Endothelial cell of umbilical vein (primary cell): ENCODE measurements at regions not wholly inside any gene's neighbourhood (a gene's known extent, or its start where the extent isn't known, plus 50 kb on each side); places are given as distances from the start of the nearest gene placed in this dataset.
"Not testable (repeated sequence)": the region's sequence is repeated elsewhere in the genome, so short reads cannot be mapped to it uniquely, and the experiment has no call there.

ENCODE experiments used
- BruUV-seq: library from RNA; stranded (reverse); fragments of 400-500 nt; replicated peaks from 2 replicates; lab custom pipeline; 2021; lab: Mats Ljungman, UMichigan
- CTCF ChIA-PET: fragments of 300-600, 350-600 bp; sonication (Branson Sonifier 250); formaldehyde crosslinking; loops from one replicate; lab custom pipeline; 2021; ENCODE audit warnings: antibody characterized with exemption, inconsistent platforms; lab: Charles Lee
- POLR2A ChIA-PET: fragments of 300-600, 350-600 bp; sonication (Branson Sonifier 250); formaldehyde crosslinking; loops from one replicate; lab custom pipeline; 2021; ENCODE audit warnings: antibody characterized with exemption, inconsistent platforms; lab: Charles Lee
- DNase-seq: peaks from one replicate; pipeline ENCODE4 v3.0.0-alpha.2; 2011; ENCODE audit warnings: low read depth, low spot score
- FAIRE-seq: peaks from 2 replicates; lab custom pipeline; 2011; peaks lifted over from hg19 to GRCh38; lab: Jason Lieb, UNC
- H2AFZ ChIP-seq: 2 replicates; pipeline ENCODE4 v1.6.0; 2012; ENCODE audit warnings: low read depth, low read length, control low read depth, inconsistent platforms
- H3K27ac ChIP-seq: 2 replicates; pipeline ENCODE4 v1.5.1; 2011; ENCODE audit warnings: low read depth, mild to moderate bottlenecking, control low read depth, low read length, moderate library complexity; ENCODE audit not compliant: insufficient read depth
- H3K27me3 ChIP-seq, 2 experiments: 2 replicates each; pipeline versions ENCODE4 v1.6.0 to v1.6.1; 2011; ENCODE audit warnings: low read length in 2 of 2, mixed read lengths in 1 of 2; ENCODE audit not compliant: control insufficient read depth in 2 of 2, insufficient read depth in 2 of 2
- H3K36me3 ChIP-seq, 2 experiments: 2 replicates in 1 of 2; 3 replicates in 1 of 2; pipeline ENCODE4 v1.5.1; 2011; ENCODE audit warnings: low read length in 2 of 2, mild to moderate bottlenecking in 1 of 2, moderate library complexity in 1 of 2; ENCODE audit not compliant: control insufficient read depth in 2 of 2, insufficient read depth in 2 of 2; ENCODE audit errors: extremely low read depth in 1 of 2
- H3K4me1 ChIP-seq: 3 replicates; pipeline ENCODE4 v1.5.1; 2011; ENCODE audit warnings: mild to moderate bottlenecking, low read length; ENCODE audit not compliant: control insufficient read depth, insufficient read depth; ENCODE audit errors: extremely low read depth
- H3K4me2 ChIP-seq: 2 replicates; pipeline ENCODE4 v1.6.1; 2011; ENCODE audit warnings: low read length, control low read depth, mixed read lengths; ENCODE audit not compliant: insufficient read depth
- H3K4me3 ChIP-seq, 3 experiments: fragments of 200-600 bp in 1 of 3; sonication (generic), shearing (Covaris generic) in 1 of 3; replicated peaks in 1 of 3; 2 replicates each; pipeline ENCODE4 v1.5.1; 2011 to 2016; ENCODE audit warnings: control low read depth in 3 of 3, low read length in 3 of 3, mild to moderate bottlenecking in 2 of 3, inconsistent platforms in 1 of 3, low read depth in 1 of 3, moderate library complexity in 1 of 3; ENCODE audit not compliant: insufficient read depth in 1 of 3
- H3K79me2 ChIP-seq: 2 replicates; pipeline ENCODE4 v1.6.0; 2012; ENCODE audit warnings: low read length, inconsistent platforms; ENCODE audit not compliant: control insufficient read depth, insufficient read depth
- H3K9ac ChIP-seq: replicated peaks from 2 replicates; pipeline ENCODE3; 2011; ENCODE audit warnings: low read length, control low read depth; ENCODE audit not compliant: insufficient read depth; ENCODE audit errors: extremely low read depth
- H3K9me1 ChIP-seq: replicated peaks from 3 replicates; pipeline ENCODE4 v1.6.0; 2011; ENCODE audit warnings: mild to moderate bottlenecking, low read length; ENCODE audit not compliant: control insufficient read depth, insufficient read depth; ENCODE audit errors: extremely low read depth
- H3K9me3 ChIP-seq: replicated peaks from 2 replicates; pipeline ENCODE4 v1.5.1; 2012; ENCODE audit warnings: low read length, inconsistent platforms; ENCODE audit not compliant: control insufficient read depth, insufficient read depth
- H4K20me1 ChIP-seq: replicated peaks from 2 replicates; pipeline ENCODE3; 2011; ENCODE audit warnings: mild to moderate bottlenecking, low read length; ENCODE audit not compliant: control insufficient read depth, insufficient read depth; ENCODE audit errors: extremely low read depth
- CTCF ChIP-seq, 2 donors: IDR thresholded peaks; 1 replicate in 1 of 2; 2 replicates in 1 of 2; pipeline ENCODE4 v1.5.1; 2011; ENCODE audit warnings: low read length in 2 of 2, mild to moderate bottlenecking in 2 of 2, moderate library complexity in 2 of 2, control low read depth in 1 of 2, inconsistent platforms in 1 of 2, low read depth in 1 of 2; ENCODE audit not compliant: insufficient read depth in 1 of 2; ENCODE audit errors: extremely low read depth in 1 of 2
- EZH2 ChIP-seq: IDR thresholded peaks from 2 replicates; pipeline ENCODE4 v1.6.1; 2012; ENCODE audit warnings: borderline replicate concordance, low read depth, mild to moderate bottlenecking, moderate library complexity, low read length, inconsistent platforms; ENCODE audit not compliant: severe bottlenecking
- FOS ChIP-seq: IDR thresholded peaks from 2 replicates; pipeline ENCODE4 v1.6.1; 2011; ENCODE audit warnings: mild to moderate bottlenecking, low read length, moderate library complexity, borderline replicate concordance; ENCODE audit not compliant: insufficient read depth
- GATA2 ChIP-seq: IDR thresholded peaks from 2 replicates; pipeline ENCODE4 v1.7.0; 2011; ENCODE audit warnings: low read depth, mild to moderate bottlenecking, moderate library complexity, mixed read lengths, low read length; ENCODE audit not compliant: insufficient read length, insufficient read depth
- JUN ChIP-seq: IDR thresholded peaks from 2 replicates; pipeline ENCODE4 v1.6.1; 2011; ENCODE audit warnings: borderline replicate concordance, low read depth; ENCODE audit not compliant: insufficient read length, insufficient read depth
- MAX ChIP-seq: IDR thresholded peaks from 2 replicates; pipeline ENCODE4 v1.6.1; 2011; ENCODE audit not compliant: insufficient read depth, insufficient read length
- MYC ChIP-seq: IDR thresholded peaks from one replicate; pipeline ENCODE4 v1.6.1; 2011; ENCODE audit warnings: mild to moderate bottlenecking, low read depth, low read length
- POLR2A ChIP-seq: IDR thresholded peaks from 2 replicates; pipeline ENCODE4 v1.6.1; 2012; ENCODE audit warnings: low read depth, mild to moderate bottlenecking, control low read depth, low read length
- POLR2AphosphoS5 ChIP-seq: IDR thresholded peaks from 2 replicates; pipeline ENCODE4 v1.6.1; 2012; ENCODE audit warnings: low read depth, mild to moderate bottlenecking, control low read depth, low read length, moderate library complexity; ENCODE audit not compliant: insufficient read depth
- dilution Hi-C: fragments of 300-500 bp; cut with MboI; formaldehyde crosslinking; loops from one replicate; pipeline ENCODE4 v1.15.0; 2019; ENCODE audit warnings: low sequenced_read_pairs; ENCODE audit not compliant: extremely low pct_ligation_motif_present
- intact Hi-C: fragments of 100-400 bp; cut with micrococcal nuclease; formaldehyde crosslinking; loops from one replicate; pipeline ENCODE4 v1.10.0; 2022

GRCh38 chr13:21274457-21274856, 98.0 kb downstream of the MRPL57 start:
- FAIRE-seq, dilution Hi-C loops, H3K4me3 ChIP-seq, BruUV-seq, H3K4me1 ChIP-seq, H3K79me2 ChIP-seq, H3K9ac ChIP-seq, H3K27me3 ChIP-seq, intact Hi-C loops, H2AFZ ChIP-seq, CTCF ChIA-PET, POLR2A ChIA-PET, DNase-seq, H3K27ac ChIP-seq, H3K36me3 ChIP-seq, H3K9me1 ChIP-seq, H3K9me3 ChIP-seq, H3K4me2 ChIP-seq, H4K20me1 ChIP-seq: not testable (repeated sequence)

GRCh38 chr13:21282065-21282464, 105.6 kb downstream of the MRPL57 start:
- no peak for TF ChIP-seq MAX
- TF ChIP-seq JUN = no peak
- TF ChIP-seq GATA2 = no peak
- no peak for TF ChIP-seq MYC
- no peak for TF ChIP-seq CTCF (IDR thresholded peaks at IDR 0.05; ENCODE audit: extremely low read depth in 1 of 2, insufficient read depth in 1 of 2, low read depth in 1 of 2, low read length in 2 of 2)
- no peak for TF ChIP-seq FOS
- TF ChIP-seq POLR2A = no peak
- TF ChIP-seq EZH2 = no peak
- no peak for TF ChIP-seq POLR2AphosphoS5
- ChIA-PET CTCF (no interaction called here), POLR2A (no interaction called here)
- H3K4me1 ChIP-seq = no peaks in the 10 kb centered on the region
- dilution Hi-C loops = no loop called here
- no peak overlapping the region for H3K9ac ChIP-seq
- BruUV-seq = no TSS peak
- no peak for FAIRE-seq
- no peak overlapping the region for H3K4me3 ChIP-seq
- H3K9me3 ChIP-seq = no peaks in the 10 kb centered on the region
- no peak for DNase-seq
- peaks cover 4 to 30% of the 10 kb centered on the region in 2 experiments for H3K27me3 ChIP-seq
- no peaks in the 10 kb centered on the region for H3K36me3 ChIP-seq
- no peak overlapping the region for H3K4me2 ChIP-seq
- H3K9me1 ChIP-seq = no peaks in the 10 kb centered on the region
- intact Hi-C loops = no loop called here
- no peaks in the 10 kb centered on the region for H3K79me2 ChIP-seq
- H3K27ac ChIP-seq = no peak overlapping the region
- no peak overlapping the region for H2AFZ ChIP-seq
- H4K20me1 ChIP-seq = no peaks in the 10 kb centered on the region
